H9 (cell line): ENCODE measurements at regions not wholly inside any gene's neighbourhood (a gene's known extent, or its start where the extent isn't known, plus 50 kb on each side); places are given as distances from the start of the nearest gene placed in this dataset.

Experiments
- DNase-seq: peaks from one replicate; pipeline ENCODE4 v3.0.0-alpha.2; 2017
- H2AFZ ChIP-seq: one replicate; pipeline ENCODE4 v1.6.1; 2013; ENCODE audit warnings: mild to moderate bottlenecking, low read length, control low read depth, moderate library complexity
- H2AK5ac ChIP-seq: 2 replicates; pipeline ENCODE4 v1.6.1; 2013; ENCODE audit warnings: low read length, control low read depth, mixed read lengths; ENCODE audit not compliant: insufficient read length
- H2BK120ac ChIP-seq: one replicate; pipeline ENCODE4 v1.6.1; 2013; ENCODE audit warnings: low read depth, mild to moderate bottlenecking, low read length, control low read depth, inconsistent platforms; ENCODE audit not compliant: poor library complexity, severe bottlenecking
- H2BK12ac ChIP-seq: 2 replicates; pipeline ENCODE4 v1.6.1; 2013; ENCODE audit warnings: low read length, control low read depth, mixed read lengths, low read depth; ENCODE audit not compliant: insufficient read length
- H2BK15ac ChIP-seq: 2 replicates; pipeline ENCODE4 v1.6.1; 2013; ENCODE audit warnings: low read depth, low read length, control low read depth
- H2BK20ac ChIP-seq: one replicate; pipeline ENCODE4 v1.6.1; 2013; ENCODE audit warnings: low read depth, mild to moderate bottlenecking, low read length, control low read depth, inconsistent platforms; ENCODE audit not compliant: poor library complexity, severe bottlenecking
- H2BK5ac ChIP-seq: 2 replicates; pipeline ENCODE4 v1.6.1; 2013; ENCODE audit warnings: low read length, control low read depth, mixed read lengths; ENCODE audit not compliant: insufficient read length
- H3K14ac ChIP-seq: 2 replicates; pipeline ENCODE4 v1.6.1; 2013; ENCODE audit warnings: low read length, control low read depth; ENCODE audit not compliant: insufficient read depth
- H3K18ac ChIP-seq: 2 replicates; pipeline ENCODE4 v1.6.1; 2013; ENCODE audit warnings: low read depth, mild to moderate bottlenecking, mixed read lengths, low read length, control low read depth; ENCODE audit not compliant: insufficient read length
- H3K23ac ChIP-seq: 2 replicates; pipeline ENCODE4 v1.6.1; 2013; ENCODE audit warnings: low read length, control low read depth, mixed read lengths, low read depth; ENCODE audit not compliant: insufficient read length
- H3K23me2 ChIP-seq: 2 replicates; pipeline ENCODE4 v1.6.1; 2013; ENCODE audit warnings: low read depth, mild to moderate bottlenecking, mixed read lengths, low read length, control low read depth; ENCODE audit not compliant: insufficient read length, poor library complexity, severe bottlenecking
- H3K27ac ChIP-seq: 2 replicates; pipeline ENCODE4 v1.5.1; 2013; ENCODE audit warnings: low read length, control low read depth, mixed read lengths, low read depth; ENCODE audit not compliant: insufficient read length
- H3K27me3 ChIP-seq: 2 replicates; pipeline ENCODE4 v1.6.1; 2013; ENCODE audit warnings: low read length, control low read depth, inconsistent platforms; ENCODE audit not compliant: insufficient read depth
- H3K4ac ChIP-seq: 2 replicates; pipeline ENCODE4 v1.6.1; 2013; ENCODE audit warnings: low read depth, mild to moderate bottlenecking, control low read depth, inconsistent platforms, low read length, moderate library complexity
- H3K4me1 ChIP-seq: 2 replicates; pipeline ENCODE4 v1.6.1; 2013; ENCODE audit warnings: low read length, control low read depth, inconsistent platforms; ENCODE audit not compliant: insufficient read depth
- H3K4me2 ChIP-seq: 2 replicates; pipeline ENCODE4 v1.6.1; 2013; ENCODE audit warnings: low read length, control low read depth, mixed read lengths; ENCODE audit not compliant: insufficient read length, insufficient read depth
- H3K56ac ChIP-seq: 2 replicates; pipeline ENCODE4 v1.6.1; 2013; ENCODE audit warnings: low read depth, mild to moderate bottlenecking, mixed read lengths, low read length, control low read depth; ENCODE audit not compliant: insufficient read length
- H3K79me1 ChIP-seq: 2 replicates; pipeline ENCODE4 v1.6.1; 2013; ENCODE audit warnings: low read depth, mild to moderate bottlenecking, moderate library complexity, low read length, control low read depth, inconsistent platforms; ENCODE audit not compliant: insufficient read depth, poor library complexity, severe bottlenecking
- H3K79me2 ChIP-seq: 2 replicates; pipeline ENCODE4 v1.6.1; 2013; ENCODE audit warnings: low read length, control low read depth, inconsistent platforms; ENCODE audit not compliant: insufficient read depth
- H3K9ac ChIP-seq: 2 replicates; pipeline ENCODE4 v1.6.1; 2013; ENCODE audit warnings: low read length, control low read depth, mixed read lengths; ENCODE audit not compliant: insufficient read length; ENCODE audit errors: extremely low read depth
- H3K9me3 ChIP-seq: one replicate; pipeline ENCODE4 v1.6.1; 2013; ENCODE audit warnings: low read depth, low read length, inconsistent platforms; ENCODE audit not compliant: control insufficient read depth
- H3T11ph ChIP-seq: one replicate; pipeline ENCODE4 v1.6.1; 2013; ENCODE audit warnings: mild to moderate bottlenecking, low read length, control low read depth, inconsistent platforms
- H4K20me1 ChIP-seq: one replicate; pipeline ENCODE4 v1.6.1; 2013; ENCODE audit not compliant: control insufficient read depth, insufficient read length, insufficient read depth
- H4K5ac ChIP-seq: 2 replicates; pipeline ENCODE4 v1.6.1; 2013; ENCODE audit warnings: low read depth, mild to moderate bottlenecking, mixed read lengths, low read length, control low read depth; ENCODE audit not compliant: insufficient read length
- H4K8ac ChIP-seq: replicated peaks from 2 replicates; pipeline ENCODE4 v1.6.1; 2013; ENCODE audit warnings: low read length, control low read depth, mixed read lengths, low read depth; ENCODE audit not compliant: insufficient read length
- H4K91ac ChIP-seq: 2 replicates; pipeline ENCODE4 v1.6.1; 2013; ENCODE audit warnings: low read depth, mild to moderate bottlenecking, moderate library complexity, mixed read lengths, low read length, control low read depth; ENCODE audit not compliant: insufficient read length
- H3K27ac Mint-ChIP-seq, 3 experiments: 2 replicates in 2 of 3; 3 replicates in 1 of 3; pipeline ENCODE4 v1.8.0; 2020 to 2021; ENCODE audit warnings: mixed read lengths in 3 of 3, mild to moderate bottlenecking in 1 of 3, moderate library complexity in 1 of 3
- H3K27me3 Mint-ChIP-seq: 2 replicates; pipeline ENCODE4 v1.8.0; 2021; ENCODE audit warnings: low read depth, mild to moderate bottlenecking, moderate library complexity, mixed read lengths
- H3K36me3 Mint-ChIP-seq, 3 experiments: 2 replicates in 2 of 3; 3 replicates in 1 of 3; pipeline ENCODE4 v1.8.0; 2020 to 2021; ENCODE audit warnings: low read depth in 3 of 3, mixed read lengths in 3 of 3; ENCODE audit not compliant: insufficient read depth in 1 of 3
- H3K4me1 Mint-ChIP-seq, 2 experiments: 2 replicates each; pipeline ENCODE4 v1.8.0; 2020; ENCODE audit warnings: mixed read lengths in 2 of 2
- H3K4me3 Mint-ChIP-seq, 2 experiments: 2 replicates in 1 of 2; 3 replicates in 1 of 2; pipeline ENCODE4 v1.8.0; 2020 to 2021; ENCODE audit warnings: mild to moderate bottlenecking in 2 of 2, mixed read lengths in 2 of 2, moderate library complexity in 1 of 2
- H3K9me3 Mint-ChIP-seq, 2 experiments: 2 replicates in 1 of 2; 3 replicates in 1 of 2; pipeline ENCODE4 v1.8.0; 2020; ENCODE audit warnings: mild to moderate bottlenecking in 2 of 2, mixed read lengths in 2 of 2, moderate library complexity in 1 of 2
- WGBS: extraction: QIAGEN DNeasy Blood & Tissue Kit; methylation state at CpG from one replicate; pipeline ENCODE4 v1.1.7; 2013; ENCODE audit warnings: missing lambda C conversion rate, low lambda C conversion rate, mixed read lengths; ENCODE audit not compliant: insufficient read length; ENCODE audit errors: extremely low coverage; 5-methylcytosine and 5-hydroxymethylcytosine counted together
- TF ChIP-seq, protein P1 (sequence below): fragments of 200-600 bp; sonication (generic); conservative IDR thresholded peaks from 3 replicates; pipeline ENCODE4 v1.8.0; 2021; ENCODE audit warnings: antibody characterized with exemption, mild to moderate bottlenecking

DNA sequence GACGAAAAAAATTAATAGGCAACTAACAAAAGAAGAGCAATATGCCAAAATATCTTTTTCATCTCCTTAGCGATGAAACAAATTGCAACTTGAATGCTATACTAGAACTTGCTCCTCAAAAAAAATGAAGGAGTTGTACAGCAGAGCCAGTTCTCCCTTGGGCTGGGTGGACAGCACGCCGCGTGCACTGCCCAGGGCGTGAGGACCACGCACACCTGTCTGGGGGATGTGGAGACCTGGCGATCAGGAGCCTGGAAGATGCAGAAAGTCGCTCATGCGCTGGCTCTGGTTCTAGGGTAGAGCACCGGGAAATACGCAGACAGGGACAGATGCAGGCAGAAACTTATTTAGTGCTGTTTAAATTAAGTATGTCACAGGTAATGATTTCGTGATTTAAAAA lies 342.0 kb upstream of the IRX4 start:
- Histone ChIP-seq H2AK5ac (no peak overlapping the region), H3K4me1 (no peaks in the 10 kb centered on the region), H2BK15ac (no peak overlapping the region), H2BK20ac (no peak overlapping the region), H3K9me3 (no peaks in the 10 kb centered on the region), H3K56ac (no peak overlapping the region), H3K4ac (no peak overlapping the region), H3K23me2 (no peaks in the 10 kb centered on the region), H3K27me3 (no peaks in the 10 kb centered on the region), H2BK12ac (no peak overlapping the region), H4K20me1 (no peaks in the 10 kb centered on the region), H2AFZ (no peak overlapping the region), H3K9ac (no peak overlapping the region), H3K79me1 (no peaks in the 10 kb centered on the region), H3K23ac (no peak overlapping the region), H2BK120ac (no peak overlapping the region), H4K8ac (no peak overlapping the region), H3K4me2 (no peak overlapping the region), H4K91ac (no peak overlapping the region), H3T11ph (no peak overlapping the region), H4K5ac (no peak overlapping the region), H3K18ac (no peak overlapping the region), H3K79me2 (no peaks in the 10 kb centered on the region), H3K27ac (no peak overlapping the region), H2BK5ac (no peak overlapping the region), H3K14ac (no peak overlapping the region)
- TF ChIP-seq, protein P1, sequence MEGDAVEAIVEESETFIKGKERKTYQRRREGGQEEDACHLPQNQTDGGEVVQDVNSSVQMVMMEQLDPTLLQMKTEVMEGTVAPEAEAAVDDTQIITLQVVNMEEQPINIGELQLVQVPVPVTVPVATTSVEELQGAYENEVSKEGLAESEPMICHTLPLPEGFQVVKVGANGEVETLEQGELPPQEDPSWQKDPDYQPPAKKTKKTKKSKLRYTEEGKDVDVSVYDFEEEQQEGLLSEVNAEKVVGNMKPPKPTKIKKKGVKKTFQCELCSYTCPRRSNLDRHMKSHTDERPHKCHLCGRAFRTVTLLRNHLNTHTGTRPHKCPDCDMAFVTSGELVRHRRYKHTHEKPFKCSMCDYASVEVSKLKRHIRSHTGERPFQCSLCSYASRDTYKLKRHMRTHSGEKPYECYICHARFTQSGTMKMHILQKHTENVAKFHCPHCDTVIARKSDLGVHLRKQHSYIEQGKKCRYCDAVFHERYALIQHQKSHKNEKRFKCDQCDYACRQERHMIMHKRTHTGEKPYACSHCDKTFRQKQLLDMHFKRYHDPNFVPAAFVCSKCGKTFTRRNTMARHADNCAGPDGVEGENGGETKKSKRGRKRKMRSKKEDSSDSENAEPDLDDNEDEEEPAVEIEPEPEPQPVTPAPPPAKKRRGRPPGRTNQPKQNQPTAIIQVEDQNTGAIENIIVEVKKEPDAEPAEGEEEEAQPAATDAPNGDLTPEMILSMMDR = no peak
- Mint-ChIP-seq H3K9me3 (no peaks in the 10 kb centered on the region; a peak in 1 of 5 replicates), H3K4me3 (no peak overlapping the region), H3K36me3 (no peaks in the 10 kb centered on the region), H3K4me1 (peaks cover 0 to 7% of the 10 kb centered on the region in 2 experiments; a peak in 1 of 4 replicates), H3K27ac (no peak overlapping the region; a peak in 1 of 7 replicates), H3K27me3 (no peaks in the 10 kb centered on the region; the same call in none of the 2 replicates)
- WGBS = no CpG with 5 or more reads among the region's 13 CpGs
- DNase-seq = no peak
